ENCODE measurements at regions not wholly inside any gene's neighbourhood (a gene's known extent, or its start where the extent isn't known, plus 50 kb on each side); places are given as distances from the start of the nearest gene placed in this dataset.

- TF ChIP-seq CTCF (IDR thresholded peaks at IDR 0.05; ENCODE audit: insufficient read depth, low read depth, low read length) (no peak), EZH2 (IDR thresholded peaks at IDR 0.05; ENCODE audit: insufficient read depth, low read length) (no peak)
Observed at GRCh38 chr14:98949051-98949450, 322.9 kb downstream of the BCL11B start.

All from astrocyte (in vitro differentiated cells and primary cell).